ENCODE measurements at regions not wholly inside any gene's neighbourhood (a gene's known extent, or its start where the extent isn't known, plus 50 kb on each side); places are given as distances from the start of the nearest gene placed in this dataset.

- TF ChIP-seq EZH2 (IDR thresholded peaks at IDR 0.05; ENCODE audit: low read length, missing control alignments) (no peak), CTCF (conservative IDR thresholded peaks at IDR 0.05 in 1 of 2, IDR thresholded peaks at IDR 0.05 in 1 of 2; ENCODE audit: low read depth in 1 of 2, low read length in 2 of 2) (no peak)
Measured at GRCh38 chr2:43115881-43116280, 110.5 kb downstream of the ZFP36L2 start.

Measured in fibroblast of lung (primary cell).